GM12874 (cell line): ENCODE measurements at regions not wholly inside any gene's neighbourhood (a gene's known extent, or its start where the extent isn't known, plus 50 kb on each side); places are given as distances from the start of the nearest gene placed in this dataset.

ENCODE experiments used
- TF ChIP-seq, protein P1 (sequence below): IDR thresholded peaks from 2 replicates; pipeline ENCODE4 v1.5.1; 2011; ENCODE audit warnings: low read depth, mild to moderate bottlenecking, control low read depth, low read length, moderate library complexity; ENCODE audit not compliant: insufficient read depth

- TF ChIP-seq, protein P1, sequence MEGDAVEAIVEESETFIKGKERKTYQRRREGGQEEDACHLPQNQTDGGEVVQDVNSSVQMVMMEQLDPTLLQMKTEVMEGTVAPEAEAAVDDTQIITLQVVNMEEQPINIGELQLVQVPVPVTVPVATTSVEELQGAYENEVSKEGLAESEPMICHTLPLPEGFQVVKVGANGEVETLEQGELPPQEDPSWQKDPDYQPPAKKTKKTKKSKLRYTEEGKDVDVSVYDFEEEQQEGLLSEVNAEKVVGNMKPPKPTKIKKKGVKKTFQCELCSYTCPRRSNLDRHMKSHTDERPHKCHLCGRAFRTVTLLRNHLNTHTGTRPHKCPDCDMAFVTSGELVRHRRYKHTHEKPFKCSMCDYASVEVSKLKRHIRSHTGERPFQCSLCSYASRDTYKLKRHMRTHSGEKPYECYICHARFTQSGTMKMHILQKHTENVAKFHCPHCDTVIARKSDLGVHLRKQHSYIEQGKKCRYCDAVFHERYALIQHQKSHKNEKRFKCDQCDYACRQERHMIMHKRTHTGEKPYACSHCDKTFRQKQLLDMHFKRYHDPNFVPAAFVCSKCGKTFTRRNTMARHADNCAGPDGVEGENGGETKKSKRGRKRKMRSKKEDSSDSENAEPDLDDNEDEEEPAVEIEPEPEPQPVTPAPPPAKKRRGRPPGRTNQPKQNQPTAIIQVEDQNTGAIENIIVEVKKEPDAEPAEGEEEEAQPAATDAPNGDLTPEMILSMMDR: no peak
These were observed 415.9 kb downstream of the PTPRC start for GRCh38 chr1:199054694-199055093.

- TF ChIP-seq, protein P1: no peak
These were observed 418.5 kb downstream of the PTPRC start for GRCh38 chr1:199057322-199057721.

DNA sequence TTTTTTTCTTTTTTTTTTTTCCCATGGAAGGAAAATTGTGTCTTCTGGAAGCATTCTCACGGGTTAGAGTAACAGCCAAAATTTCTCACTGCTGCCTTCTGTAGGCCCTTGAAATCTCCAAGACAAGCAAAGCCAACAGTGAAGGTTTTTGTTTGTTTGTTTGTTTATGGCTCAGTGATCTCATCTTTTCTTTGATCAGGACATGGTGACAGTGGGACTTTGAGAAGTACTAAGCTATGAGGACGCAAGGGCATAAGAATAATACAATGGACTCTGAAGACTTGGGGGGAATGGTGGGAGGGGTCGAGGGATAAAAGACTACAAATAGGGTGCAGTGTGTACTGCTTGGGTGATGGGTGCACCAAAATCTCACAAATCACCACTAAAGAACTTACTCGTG, 419.4 kb downstream of the PTPRC start:
- TF ChIP-seq, protein P1: no peak

GRCh38 chr1:199064971-199065370, 426.1 kb downstream of the PTPRC start:
- TF ChIP-seq, protein P1: no peak

DNA sequence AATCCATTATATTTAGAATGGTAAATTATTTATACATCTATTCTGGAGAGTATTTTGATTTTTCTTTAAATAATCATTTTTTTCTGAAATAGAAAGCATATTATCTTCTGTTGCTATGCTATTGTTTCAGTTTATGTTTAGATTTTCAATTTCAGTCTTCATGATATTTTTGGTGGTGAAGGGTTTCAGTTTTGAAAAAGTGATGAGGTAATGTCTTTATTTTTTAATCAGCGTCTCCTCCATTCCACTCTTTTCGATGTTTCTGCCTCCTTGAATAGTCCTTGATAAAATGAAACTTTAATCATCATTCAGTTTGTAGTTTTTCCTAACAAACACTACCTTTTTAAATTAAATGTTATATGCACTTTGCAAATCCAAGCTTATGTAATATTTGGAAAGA, 428.6 kb downstream of the PTPRC start:
- TF ChIP-seq, protein P1: no peak

GRCh38 chr1:199071080-199071479, 432.2 kb downstream of the PTPRC start:
- TF ChIP-seq, protein P1: no peak

GRCh38 chr1:199073166-199073565, 434.3 kb downstream of the PTPRC start:
- TF ChIP-seq, protein P1: no peak

DNA sequence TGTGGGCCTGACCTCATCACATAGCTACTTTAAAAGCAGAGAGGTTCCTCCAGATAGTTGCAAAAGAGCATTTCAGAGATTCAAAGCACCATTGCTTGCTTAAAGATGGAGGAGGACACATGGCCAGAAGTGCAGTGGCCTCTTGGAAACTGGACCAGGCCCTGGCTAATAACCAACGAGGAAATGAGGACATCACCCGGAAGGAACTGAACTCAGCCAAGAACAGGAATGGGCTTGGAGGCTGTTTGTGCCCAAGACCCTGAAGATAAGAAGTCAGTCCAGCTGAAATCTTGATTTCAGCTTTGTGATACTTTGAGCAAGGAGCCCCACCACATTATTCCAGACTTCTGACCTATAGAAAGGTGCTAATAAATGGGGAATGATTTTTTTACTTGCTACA, 437.0 kb downstream of the PTPRC start:
- TF ChIP-seq, protein P1: no peak
